NCI-H1436 (cell line): ENCODE measurements at regions not wholly inside any gene's neighbourhood (a gene's known extent, or its start where the extent isn't known, plus 50 kb on each side); places are given as distances from the start of the nearest gene placed in this dataset.

Source experiments
- DNase-seq: peaks from one replicate; lab custom pipeline; 2025; lab: John Stamatoyannopoulos, UW

GRCh38 chr4:181998398-181999295 is 244.6 kb upstream of the TENM3 start:
- DNase-seq: no peak

GRCh38 chr4:182000077-182000476 is 243.1 kb upstream of the TENM3 start:
- DNase-seq: no peak

GRCh38 chr4:182010876-182011275 is 232.3 kb upstream of the TENM3 start:
- no peak for DNase-seq

- DNase-seq: no peak
These were observed 229.0 kb upstream of the TENM3 start for GRCh38 chr4:182014164-182014563.

- DNase-seq: peak; percentile 79
These were observed 228.2 kb upstream of the TENM3 start for GRCh38 chr4:182015014-182015413.

- DNase-seq: no peak
These were observed 227.3 kb upstream of the TENM3 start for GRCh38 chr4:182015893-182016292.

GRCh38 chr4:182017038-182017437 is 226.2 kb upstream of the TENM3 start:
- DNase-seq: no peak

GRCh38 chr4:182018691-182019090 is 224.5 kb upstream of the TENM3 start:
- no peak for DNase-seq

- no peak for DNase-seq
These were observed 224.0 kb upstream of the TENM3 start for GRCh38 chr4:182019148-182019652.

- DNase-seq: peak; percentile 63
These were observed 220.3 kb upstream of the TENM3 start for GRCh38 chr4:182022909-182023308.

GRCh38 chr4:182023469-182023868 is 219.7 kb upstream of the TENM3 start:
- DNase-seq: peak; percentile 7

GRCh38 chr4:182042945-182043344 is 200.3 kb upstream of the TENM3 start:
- no peak for DNase-seq

GRCh38 chr4:182048871-182049270 is 194.3 kb upstream of the TENM3 start:
- no peak for DNase-seq

- no peak for DNase-seq
These were observed 186.3 kb upstream of the TENM3 start for GRCh38 chr4:182056866-182057265.

GRCh38 chr4:182062458-182062857 is 180.7 kb upstream of the TENM3 start:
- no peak for DNase-seq

GRCh38 chr4:182062936-182063335 is 180.3 kb upstream of the TENM3 start:
- DNase-seq: no peak

GRCh38 chr4:182063651-182064050 is 179.6 kb upstream of the TENM3 start:
- no peak for DNase-seq

GRCh38 chr4:182065255-182065654 is 177.9 kb upstream of the TENM3 start:
- DNase-seq: no peak

- no peak for DNase-seq
These were observed 177.2 kb upstream of the TENM3 start for GRCh38 chr4:182066037-182066436.

- DNase-seq: no peak
These were observed 175.4 kb upstream of the TENM3 start for GRCh38 chr4:182067828-182068227.

- no peak for DNase-seq
These were observed 174.3 kb upstream of the TENM3 start for GRCh38 chr4:182068920-182069319.

GRCh38 chr4:182073278-182073677 is 169.9 kb upstream of the TENM3 start:
- DNase-seq: no peak

GRCh38 chr4:182074139-182074538 is 169.1 kb upstream of the TENM3 start:
- DNase-seq: no peak

- no peak for DNase-seq
These were observed 168.4 kb upstream of the TENM3 start for GRCh38 chr4:182074810-182075209.
